ENCODE measurements at regions not wholly inside any gene's neighbourhood (a gene's known extent, or its start where the extent isn't known, plus 50 kb on each side); places are given as distances from the start of the nearest gene placed in this dataset.

GRCh38 chr11:15738931-15739330 lies 617.4 kb downstream of the SOX6 start:
- Mint-ChIP-seq H3K27ac (no peak overlapping the region), H3K27me3 (no peaks in the 10 kb centered on the region), H3K36me3 (no peaks in the 10 kb centered on the region)

GRCh38 chr11:15742626-15743519 lies 613.5 kb downstream of the SOX6 start:
- Histone ChIP-seq H3K4me1 (ENCODE audit: control insufficient read depth, insufficient read depth, low read length, poor library complexity, severe bottlenecking) (no peaks in the 10 kb centered on the region), H3K36me3 (ENCODE audit: control insufficient read depth, insufficient read depth, low read length) (no peaks in the 10 kb centered on the region), H3K27me3 (ENCODE audit: control insufficient read depth, insufficient read depth, low read length) (no peaks in the 10 kb centered on the region), H3K9me3 (ENCODE audit: control insufficient read depth in 2 of 2, low read length in 2 of 2) (no peaks in the 10 kb centered on the region), H3K27ac (ENCODE audit: insufficient read depth, low read length, poor library complexity, severe bottlenecking) (no peak overlapping the region), H3K4me3 (ENCODE audit: low read depth, low read length) (no peak overlapping the region)
- H3K9me3 Mint-ChIP-seq = peaks cover 0 to 9% (median 2%) of the 10 kb centered on the region in 7 donors
- no peak for DNase-seq
- H3K27ac Mint-ChIP-seq = no peak overlapping the region
- no peak overlapping the region for H3K4me3 Mint-ChIP-seq
- no peaks in the 10 kb centered on the region for H3K27me3 Mint-ChIP-seq
- H3K36me3 Mint-ChIP-seq = no peaks in the 10 kb centered on the region
- no peak for ATAC-seq (ENCODE audit: low read depth in 2 of 2)
- no peaks in the 10 kb centered on the region for H3K4me1 Mint-ChIP-seq

More at GRCh38 chr11:15738931-15739330, 617.4 kb downstream of the SOX6 start:
- Mint-ChIP-seq H3K4me3 (no peak overlapping the region), H3K4me1 (no peaks in the 10 kb centered on the region), H3K9me3 (peaks cover 0 to 8% (median 1%) of the 10 kb centered on the region in 7 donors)
- DNase-seq (no peak), ATAC-seq (ENCODE audit: low read depth in 2 of 2) (no peak)
- Histone ChIP-seq H3K27me3 (ENCODE audit: control insufficient read depth, insufficient read depth, low read length) (no peaks in the 10 kb centered on the region), H3K36me3 (ENCODE audit: control insufficient read depth, insufficient read depth, low read length) (no peaks in the 10 kb centered on the region), H3K27ac (ENCODE audit: insufficient read depth, low read length, poor library complexity, severe bottlenecking) (no peak overlapping the region), H3K4me1 (ENCODE audit: control insufficient read depth, insufficient read depth, low read length, poor library complexity, severe bottlenecking) (no peaks in the 10 kb centered on the region), H3K4me3 (ENCODE audit: low read depth, low read length) (no peak overlapping the region), H3K9me3 (ENCODE audit: control insufficient read depth in 2 of 2, low read length in 2 of 2) (no peaks in the 10 kb centered on the region)

- H3K27ac Mint-ChIP-seq = no peak overlapping the region
- H3K4me3 Mint-ChIP-seq = no peak overlapping the region
- DNase-seq (no peak), ATAC-seq (ENCODE audit: low read depth in 2 of 2) (no peak)
- Histone ChIP-seq H3K9me3 (ENCODE audit: control insufficient read depth in 2 of 2, low read length in 2 of 2) (no peaks in the 10 kb centered on the region), H3K4me1 (ENCODE audit: control insufficient read depth, insufficient read depth, low read length, poor library complexity, severe bottlenecking) (no peaks in the 10 kb centered on the region), H3K27me3 (ENCODE audit: control insufficient read depth, insufficient read depth, low read length) (no peaks in the 10 kb centered on the region), H3K4me3 (ENCODE audit: low read depth, low read length) (no peak overlapping the region), H3K27ac (ENCODE audit: insufficient read depth, low read length, poor library complexity, severe bottlenecking) (no peak overlapping the region), H3K36me3 (ENCODE audit: control insufficient read depth, insufficient read depth, low read length) (no peaks in the 10 kb centered on the region)
- no peaks in the 10 kb centered on the region for H3K4me1 Mint-ChIP-seq
- H3K9me3 Mint-ChIP-seq = peaks cover 0 to 9% (median 2%) of the 10 kb centered on the region in 7 donors
- no peaks in the 10 kb centered on the region for H3K27me3 Mint-ChIP-seq
- no peaks in the 10 kb centered on the region for H3K36me3 Mint-ChIP-seq
Observed at GRCh38 chr11:15744693-15745092, 611.7 kb downstream of the SOX6 start.

DNA sequence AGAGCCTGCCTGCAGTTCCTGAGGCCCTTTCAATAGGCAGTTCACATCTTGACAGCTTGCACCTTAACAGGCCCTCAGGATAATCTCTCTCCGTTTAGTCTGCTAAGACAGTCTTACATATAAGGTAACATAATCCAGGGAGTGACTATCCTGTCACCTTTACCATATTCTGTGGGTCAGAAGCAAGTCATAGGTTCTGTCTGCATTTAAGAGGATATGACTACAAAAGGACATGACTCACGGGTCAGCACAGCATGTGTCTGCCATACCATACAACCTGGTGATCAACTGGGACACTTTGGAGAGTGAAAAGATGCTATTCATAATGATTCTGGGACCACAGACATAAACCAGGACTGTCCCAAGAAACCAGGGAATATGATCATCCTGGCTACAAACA lies 611.1 kb downstream of the SOX6 start:
- DNase-seq (no peak), ATAC-seq (ENCODE audit: low read depth in 2 of 2) (no peak)
- Mint-ChIP-seq H3K4me3 (no peak overlapping the region), H3K36me3 (no peaks in the 10 kb centered on the region), H3K9me3 (peaks cover 0 to 9% (median 2%) of the 10 kb centered on the region in 7 donors), H3K27me3 (no peaks in the 10 kb centered on the region), H3K4me1 (no peaks in the 10 kb centered on the region), H3K27ac (no peak overlapping the region)
- Histone ChIP-seq H3K9me3 (ENCODE audit: control insufficient read depth in 2 of 2, low read length in 2 of 2) (no peaks in the 10 kb centered on the region), H3K36me3 (ENCODE audit: control insufficient read depth, insufficient read depth, low read length) (no peaks in the 10 kb centered on the region), H3K27ac (ENCODE audit: insufficient read depth, low read length, poor library complexity, severe bottlenecking) (no peak overlapping the region), H3K27me3 (ENCODE audit: control insufficient read depth, insufficient read depth, low read length) (no peaks in the 10 kb centered on the region), H3K4me3 (ENCODE audit: low read depth, low read length) (no peak overlapping the region), H3K4me1 (ENCODE audit: control insufficient read depth, insufficient read depth, low read length, poor library complexity, severe bottlenecking) (no peaks in the 10 kb centered on the region)

DNA sequence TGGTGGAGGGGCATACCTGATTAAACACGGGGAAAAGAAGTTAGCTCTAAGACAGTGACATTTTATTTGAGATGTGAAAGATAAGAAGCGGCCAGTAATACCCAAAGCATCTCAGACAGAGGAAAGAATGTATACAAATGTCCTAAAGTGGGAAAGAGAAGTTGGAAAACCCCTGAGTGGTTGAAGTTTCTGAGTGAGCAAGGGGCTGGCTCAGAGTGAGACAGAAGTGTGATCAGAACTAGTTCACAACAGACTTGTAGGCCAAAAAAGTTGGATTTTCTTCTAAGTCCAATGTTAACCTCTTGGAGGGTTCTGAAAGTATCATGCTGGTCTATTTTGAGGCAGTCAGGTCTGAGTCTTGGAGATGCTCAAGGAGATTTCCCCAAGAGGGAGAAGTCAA lies 608.7 kb downstream of the SOX6 start:
- no peak overlapping the region for H3K4me3 Mint-ChIP-seq
- H3K27ac ChIP-seq (ENCODE audit: insufficient read depth, low read length, poor library complexity, severe bottlenecking) = no peak overlapping the region
- H3K9me3 Mint-ChIP-seq = peaks cover 0 to 7% (median 1%) of the 10 kb centered on the region in 7 donors
- no peaks in the 10 kb centered on the region for H3K27me3 ChIP-seq (ENCODE audit: control insufficient read depth, insufficient read depth, low read length)
- no peaks in the 10 kb centered on the region for H3K4me1 ChIP-seq (ENCODE audit: control insufficient read depth, insufficient read depth, low read length, poor library complexity, severe bottlenecking)
- no peaks in the 10 kb centered on the region for H3K36me3 ChIP-seq (ENCODE audit: control insufficient read depth, insufficient read depth, low read length)
- no peaks in the 10 kb centered on the region for H3K9me3 ChIP-seq (ENCODE audit: control insufficient read depth in 2 of 2, low read length in 2 of 2)
- DNase-seq (no peak), ATAC-seq (ENCODE audit: low read depth in 2 of 2) (no peak)
- H3K27me3 Mint-ChIP-seq = peaks cover 4% of the 10 kb centered on the region
- H3K27ac Mint-ChIP-seq = no peak overlapping the region
- H3K36me3 Mint-ChIP-seq = no peaks in the 10 kb centered on the region
- H3K4me1 Mint-ChIP-seq = no peaks in the 10 kb centered on the region
- H3K4me3 ChIP-seq (ENCODE audit: low read depth, low read length) = no peak overlapping the region

DNA sequence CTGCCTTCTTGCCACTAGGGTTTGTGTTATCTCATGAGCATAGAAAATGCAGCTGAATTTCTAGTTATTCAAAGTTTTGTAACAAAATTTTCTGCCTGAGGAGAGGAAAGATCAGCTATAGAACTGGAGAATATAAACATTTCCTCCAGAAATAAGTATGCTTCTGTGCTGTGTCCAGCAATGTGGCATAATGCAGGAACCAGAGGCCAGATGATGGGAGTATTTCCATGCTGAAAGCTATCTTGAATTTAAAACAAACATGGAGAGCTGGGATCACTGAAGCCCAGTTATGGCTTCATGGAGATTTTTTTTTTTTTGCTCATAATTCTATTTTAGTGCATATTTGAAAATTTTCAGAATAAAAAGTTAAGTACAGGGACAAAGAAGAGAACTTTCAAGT lies 608.2 kb downstream of the SOX6 start:
- H3K36me3 Mint-ChIP-seq = no peaks in the 10 kb centered on the region
- Histone ChIP-seq H3K4me3 (ENCODE audit: low read depth, low read length) (no peak overlapping the region), H3K36me3 (ENCODE audit: control insufficient read depth, insufficient read depth, low read length) (no peaks in the 10 kb centered on the region), H3K9me3 (ENCODE audit: control insufficient read depth in 2 of 2, low read length in 2 of 2) (no peaks in the 10 kb centered on the region), H3K27me3 (ENCODE audit: control insufficient read depth, insufficient read depth, low read length) (no peaks in the 10 kb centered on the region), H3K4me1 (ENCODE audit: control insufficient read depth, insufficient read depth, low read length, poor library complexity, severe bottlenecking) (no peaks in the 10 kb centered on the region), H3K27ac (ENCODE audit: insufficient read depth, low read length, poor library complexity, severe bottlenecking) (no peak overlapping the region)
- no peak overlapping the region for H3K4me3 Mint-ChIP-seq
- peaks cover 0 to 8% (median 1%) of the 10 kb centered on the region in 7 donors for H3K9me3 Mint-ChIP-seq
- ATAC-seq (ENCODE audit: low read depth in 2 of 2) = no peak
- H3K27ac Mint-ChIP-seq = no peak overlapping the region
- DNase-seq = no peak
- H3K27me3 Mint-ChIP-seq = peaks cover 4% of the 10 kb centered on the region
- no peaks in the 10 kb centered on the region for H3K4me1 Mint-ChIP-seq

DNA sequence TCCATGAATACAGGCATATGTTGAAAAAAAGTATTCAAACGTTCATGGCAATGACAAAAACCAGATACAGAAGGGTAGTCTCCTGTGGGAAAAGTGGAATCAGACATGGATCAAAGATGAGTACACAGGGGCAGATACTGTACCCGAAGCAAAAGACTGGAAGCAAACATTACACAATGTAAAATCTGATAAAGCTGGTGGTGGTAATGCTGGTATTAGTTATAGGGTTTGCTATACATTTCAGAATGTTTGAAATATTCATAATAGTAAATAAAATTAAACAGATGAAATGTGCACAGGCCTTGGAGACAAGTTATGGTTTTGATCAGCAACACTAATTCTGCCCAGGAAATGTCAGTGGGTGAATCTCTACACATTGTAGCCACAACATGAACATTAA lies 607.6 kb downstream of the SOX6 start:
- Mint-ChIP-seq H3K4me3 (no peak overlapping the region), H3K27me3 (peaks cover 4% of the 10 kb centered on the region), H3K4me1 (no peaks in the 10 kb centered on the region), H3K9me3 (peaks cover 0 to 8% (median 3%) of the 10 kb centered on the region in 7 donors), H3K27ac (no peak overlapping the region), H3K36me3 (no peaks in the 10 kb centered on the region)
- Histone ChIP-seq H3K27ac (ENCODE audit: insufficient read depth, low read length, poor library complexity, severe bottlenecking) (no peak overlapping the region), H3K36me3 (ENCODE audit: control insufficient read depth, insufficient read depth, low read length) (no peaks in the 10 kb centered on the region), H3K9me3 (ENCODE audit: control insufficient read depth in 2 of 2, low read length in 2 of 2) (no peaks in the 10 kb centered on the region), H3K4me3 (ENCODE audit: low read depth, low read length) (no peak overlapping the region), H3K27me3 (ENCODE audit: control insufficient read depth, insufficient read depth, low read length) (no peaks in the 10 kb centered on the region), H3K4me1 (ENCODE audit: control insufficient read depth, insufficient read depth, low read length, poor library complexity, severe bottlenecking) (no peaks in the 10 kb centered on the region)
- ATAC-seq (ENCODE audit: low read depth in 2 of 2) = no peak
- no peak for DNase-seq

All from CD4-positive, CD25-positive, alpha-beta regulatory T cell (primary cell).